Rectal smooth muscle tissue (tissue), 1 donor: ENCODE measurements at regions not wholly inside any gene's neighbourhood (a gene's known extent, or its start where the extent isn't known, plus 50 kb on each side); places are given as distances from the start of the nearest gene placed in this dataset.
"Not testable (repeated sequence)": the region's sequence is repeated elsewhere in the genome, so short reads cannot be mapped to it uniquely, and the experiment has no call there.

ENCODE experiments used
- H3K27ac ChIP-seq: one replicate; pipeline ENCODE4 v1.7.0; 2013; ENCODE audit warnings: low read depth, low read length, inconsistent platforms
- H3K27me3 ChIP-seq: one replicate; pipeline ENCODE4 v1.7.0; 2013; ENCODE audit warnings: low read length; ENCODE audit not compliant: control insufficient read depth, insufficient read depth
- H3K36me3 ChIP-seq: one replicate; pipeline ENCODE4 v1.7.0; 2013; ENCODE audit warnings: low read length; ENCODE audit not compliant: control insufficient read depth, insufficient read depth
- H3K4me1 ChIP-seq: one replicate; pipeline ENCODE4 v1.7.0; 2013; ENCODE audit warnings: low read length; ENCODE audit not compliant: control insufficient read depth, insufficient read depth
- H3K4me3 ChIP-seq: one replicate; pipeline ENCODE4 v1.7.0; 2013; ENCODE audit warnings: low read length
- H3K9ac ChIP-seq: one replicate; pipeline ENCODE4 v1.7.0; 2013; ENCODE audit warnings: low read length

GRCh38 chr2:87636735-87637134 is 111.2 kb upstream of the PLGLB2 start:
- H3K4me1 ChIP-seq, H3K4me3 ChIP-seq, H3K36me3 ChIP-seq: not testable (repeated sequence)

GRCh38 chr2:87637249-87637990 is 110.5 kb upstream of the PLGLB2 start:
- not testable (repeated sequence) for H3K4me1 ChIP-seq, H3K27me3 ChIP-seq, H3K9ac ChIP-seq, H3K27ac ChIP-seq, H3K36me3 ChIP-seq, H3K4me3 ChIP-seq

More at GRCh38 chr2:87636735-87637134, 111.2 kb upstream of the PLGLB2 start:
- not testable (repeated sequence) for H3K27me3 ChIP-seq, H3K9ac ChIP-seq, H3K27ac ChIP-seq

GRCh38 chr2:87638114-87638807 is 109.6 kb upstream of the PLGLB2 start:
- not testable (repeated sequence) for H3K36me3 ChIP-seq, H3K4me3 ChIP-seq, H3K4me1 ChIP-seq

GRCh38 chr2:87638872-87639271 is 109.0 kb upstream of the PLGLB2 start:
- not testable (repeated sequence) for H3K4me1 ChIP-seq, H3K4me3 ChIP-seq, H3K27ac ChIP-seq, H3K9ac ChIP-seq, H3K27me3 ChIP-seq, H3K36me3 ChIP-seq

More at GRCh38 chr2:87638114-87638807, 109.6 kb upstream of the PLGLB2 start:
- not testable (repeated sequence) for H3K9ac ChIP-seq, H3K27ac ChIP-seq, H3K27me3 ChIP-seq

- H3K4me1 ChIP-seq, H3K27me3 ChIP-seq, H3K36me3 ChIP-seq, H3K4me3 ChIP-seq, H3K9ac ChIP-seq, H3K27ac ChIP-seq: not testable (repeated sequence)
These were observed 108.0 kb upstream of the PLGLB2 start for GRCh38 chr2:87639801-87640440.

GRCh38 chr2:87640961-87641563 is 106.8 kb upstream of the PLGLB2 start:
- H3K9ac ChIP-seq, H3K36me3 ChIP-seq, H3K27ac ChIP-seq, H3K27me3 ChIP-seq, H3K4me1 ChIP-seq, H3K4me3 ChIP-seq: not testable (repeated sequence)

- H3K27me3 ChIP-seq, H3K9ac ChIP-seq, H3K4me1 ChIP-seq, H3K4me3 ChIP-seq, H3K36me3 ChIP-seq, H3K27ac ChIP-seq: not testable (repeated sequence)
These were observed 104.7 kb upstream of the PLGLB2 start for GRCh38 chr2:87643165-87643564.

GRCh38 chr2:87647737-87648498 is 100.0 kb upstream of the PLGLB2 start:
- H3K27me3 ChIP-seq, H3K4me3 ChIP-seq, H3K36me3 ChIP-seq, H3K9ac ChIP-seq, H3K4me1 ChIP-seq, H3K27ac ChIP-seq: not testable (repeated sequence)

GRCh38 chr2:87648815-87649214 is 99.1 kb upstream of the PLGLB2 start:
- H3K4me1 ChIP-seq, H3K27me3 ChIP-seq, H3K27ac ChIP-seq, H3K9ac ChIP-seq, H3K4me3 ChIP-seq, H3K36me3 ChIP-seq: not testable (repeated sequence)

- H3K36me3 ChIP-seq, H3K9ac ChIP-seq, H3K27me3 ChIP-seq, H3K4me1 ChIP-seq, H3K4me3 ChIP-seq, H3K27ac ChIP-seq: not testable (repeated sequence)
These were observed 98.0 kb upstream of the PLGLB2 start for GRCh38 chr2:87649871-87650270.

GRCh38 chr2:87650837-87651236 is 97.0 kb upstream of the PLGLB2 start:
- not testable (repeated sequence) for H3K4me1 ChIP-seq, H3K27me3 ChIP-seq, H3K9ac ChIP-seq, H3K4me3 ChIP-seq, H3K27ac ChIP-seq, H3K36me3 ChIP-seq

- not testable (repeated sequence) for H3K4me3 ChIP-seq, H3K4me1 ChIP-seq, H3K27me3 ChIP-seq, H3K27ac ChIP-seq, H3K36me3 ChIP-seq, H3K9ac ChIP-seq
These were observed 96.3 kb upstream of the PLGLB2 start for GRCh38 chr2:87651589-87651988.
